Activated CD4-positive, alpha-beta T cell treated with anti-CD3 and anti-CD28 coated beads, Interleukin-2, amount 10 ng/mL, durations not matched to agents 24 days and 14 days (primary cell): ENCODE measurements at regions not wholly inside any gene's neighbourhood (a gene's known extent, or its start where the extent isn't known, plus 50 kb on each side); places are given as distances from the start of the nearest gene placed in this dataset.

Experiments
- DNase-seq: peaks from one replicate; pipeline ENCODE4 v3.0.0; 2022
- H3K27ac Mint-ChIP-seq: one replicate; pipeline ENCODE4 v1.8.0; 2022; ENCODE audit warnings: mild to moderate bottlenecking, mixed read lengths
- H3K27me3 Mint-ChIP-seq: one replicate; pipeline ENCODE4 v1.8.0; 2022; ENCODE audit warnings: mixed read lengths
- H3K36me3 Mint-ChIP-seq: one replicate; pipeline ENCODE4 v1.8.0; 2022; ENCODE audit warnings: low read depth, mild to moderate bottlenecking, mixed read lengths
- H3K4me1 Mint-ChIP-seq: one replicate; pipeline ENCODE4 v1.8.0; 2021; ENCODE audit warnings: mixed read lengths
- H3K4me3 Mint-ChIP-seq: one replicate; pipeline ENCODE4 v1.8.0; 2022; ENCODE audit warnings: mild to moderate bottlenecking, moderate library complexity, mixed read lengths
- H3K9me3 Mint-ChIP-seq: one replicate; pipeline ENCODE4 v1.8.0; 2021; ENCODE audit warnings: mixed read lengths
- intact Hi-C: fragments of 100-400 bp; cut with micrococcal nuclease; formaldehyde crosslinking; loops from one replicate; pipeline ENCODE4 v1.15.1; 2023

- Mint-ChIP-seq H3K4me3 (no peak overlapping the region), H3K36me3 (no peaks in the 10 kb centered on the region), H3K27ac (no peak overlapping the region), H3K9me3 (peaks cover 10% of the 10 kb centered on the region), H3K27me3 (peaks cover 27% of the 10 kb centered on the region), H3K4me1 (no peaks in the 10 kb centered on the region)
- DNase-seq = no peak
- intact Hi-C loops = no loop called here
Observed at GRCh38 chr10:119996944-119997343, 104.4 kb downstream of the SEC23IP start.

- intact Hi-C loops = no loop called here
- H3K4me1 Mint-ChIP-seq = no peaks in the 10 kb centered on the region
- DNase-seq = no peak
- no peaks in the 10 kb centered on the region for H3K36me3 Mint-ChIP-seq
- peaks cover 27% of the 10 kb centered on the region for H3K27me3 Mint-ChIP-seq
- peaks cover 10% of the 10 kb centered on the region for H3K9me3 Mint-ChIP-seq
- no peak overlapping the region for H3K4me3 Mint-ChIP-seq
- no peak overlapping the region for H3K27ac Mint-ChIP-seq
Observed at GRCh38 chr10:119997429-119997828, 104.9 kb downstream of the SEC23IP start.

- DNase-seq = no peak
- Mint-ChIP-seq H3K9me3 (no peaks in the 10 kb centered on the region), H3K27me3 (peaks cover 3% of the 10 kb centered on the region), H3K4me1 (no peaks in the 10 kb centered on the region), H3K4me3 (no peak overlapping the region), H3K36me3 (no peaks in the 10 kb centered on the region), H3K27ac (no peak overlapping the region)
- intact Hi-C loops = no loop called here
Observed at GRCh38 chr10:120002785-120003184, 110.3 kb downstream of the SEC23IP start.

GRCh38 chr10:120005207-120006201 lies 113.0 kb downstream of the SEC23IP start:
- Mint-ChIP-seq H3K27me3 (no peaks in the 10 kb centered on the region), H3K4me1 (no peaks in the 10 kb centered on the region), H3K4me3 (no peak overlapping the region), H3K27ac (no peak overlapping the region), H3K36me3 (no peaks in the 10 kb centered on the region), H3K9me3 (no peaks in the 10 kb centered on the region)
- intact Hi-C loops = no loop called here
- no peak for DNase-seq

- H3K4me3 Mint-ChIP-seq = no peak overlapping the region
Observed at GRCh38 chr10:120007261-120007660, 114.7 kb downstream of the SEC23IP start.

GRCh38 chr10:120011359-120012130 lies 119.0 kb downstream of the SEC23IP start:
- no peaks in the 10 kb centered on the region for H3K36me3 Mint-ChIP-seq
- H3K27me3 Mint-ChIP-seq = peaks cover 6% of the 10 kb centered on the region
- no peak for DNase-seq
- no peaks in the 10 kb centered on the region for H3K4me1 Mint-ChIP-seq
- H3K27ac Mint-ChIP-seq = no peak overlapping the region
- H3K4me3 Mint-ChIP-seq = no peak overlapping the region
- H3K9me3 Mint-ChIP-seq = no peaks in the 10 kb centered on the region
- intact Hi-C loops = no loop called here

More at GRCh38 chr10:120007261-120007660, 114.7 kb downstream of the SEC23IP start:
- H3K4me1 Mint-ChIP-seq = no peaks in the 10 kb centered on the region
- intact Hi-C loops = no loop called here
- no peaks in the 10 kb centered on the region for H3K27me3 Mint-ChIP-seq
- DNase-seq = no peak
- no peak overlapping the region for H3K27ac Mint-ChIP-seq
- no peaks in the 10 kb centered on the region for H3K9me3 Mint-ChIP-seq
- H3K36me3 Mint-ChIP-seq = no peaks in the 10 kb centered on the region

- Mint-ChIP-seq H3K9me3 (no peaks in the 10 kb centered on the region), H3K27ac (no peak overlapping the region), H3K4me3 (no peak overlapping the region), H3K27me3 (peaks cover 10% of the 10 kb centered on the region), H3K4me1 (no peaks in the 10 kb centered on the region), H3K36me3 (no peaks in the 10 kb centered on the region)
- intact Hi-C loops = no loop called here
- DNase-seq = no peak
Observed at GRCh38 chr10:120012131-120012400, 119.5 kb downstream of the SEC23IP start.

- intact Hi-C loops = no loop called here
- H3K27me3 Mint-ChIP-seq = peaks cover 10% of the 10 kb centered on the region
- H3K4me1 Mint-ChIP-seq = no peaks in the 10 kb centered on the region
- H3K36me3 Mint-ChIP-seq = no peaks in the 10 kb centered on the region
- no peak overlapping the region for H3K27ac Mint-ChIP-seq
- no peak for DNase-seq
- H3K4me3 Mint-ChIP-seq = no peak overlapping the region
- H3K9me3 Mint-ChIP-seq = no peaks in the 10 kb centered on the region
Observed at GRCh38 chr10:120012566-120012965, 120.0 kb downstream of the SEC23IP start.

- H3K36me3 Mint-ChIP-seq = no peaks in the 10 kb centered on the region
- H3K4me3 Mint-ChIP-seq = no peak overlapping the region
- intact Hi-C loops = no loop called here
Observed at GRCh38 chr10:120014031-120014430, 121.5 kb downstream of the SEC23IP start.

GRCh38 chr10:120015064-120015463 lies 122.5 kb downstream of the SEC23IP start:
- DNase-seq = no peak
- Mint-ChIP-seq H3K36me3 (no peaks in the 10 kb centered on the region), H3K9me3 (no peaks in the 10 kb centered on the region), H3K27me3 (peaks cover 13% of the 10 kb centered on the region), H3K4me1 (no peaks in the 10 kb centered on the region), H3K4me3 (no peak overlapping the region), H3K27ac (no peak overlapping the region)
- intact Hi-C loops = no loop called here

More at GRCh38 chr10:120014031-120014430, 121.5 kb downstream of the SEC23IP start:
- H3K4me1 Mint-ChIP-seq = no peaks in the 10 kb centered on the region
- H3K27me3 Mint-ChIP-seq = peaks cover 10% of the 10 kb centered on the region
- H3K9me3 Mint-ChIP-seq = no peaks in the 10 kb centered on the region
- H3K27ac Mint-ChIP-seq = no peak overlapping the region
- DNase-seq = no peak

- intact Hi-C loops = no loop called here
- no peak overlapping the region for H3K27ac Mint-ChIP-seq
- H3K4me1 Mint-ChIP-seq = no peaks in the 10 kb centered on the region
- peaks cover 14% of the 10 kb centered on the region for H3K27me3 Mint-ChIP-seq
- H3K36me3 Mint-ChIP-seq = no peaks in the 10 kb centered on the region
- no peaks in the 10 kb centered on the region for H3K9me3 Mint-ChIP-seq
- no peak for DNase-seq
- H3K4me3 Mint-ChIP-seq = no peak overlapping the region
Observed at GRCh38 chr10:120016906-120017305, 124.4 kb downstream of the SEC23IP start.

- no peaks in the 10 kb centered on the region for H3K4me1 Mint-ChIP-seq
- DNase-seq = no peak
- H3K27me3 Mint-ChIP-seq = peaks cover 13% of the 10 kb centered on the region
- no peak overlapping the region for H3K27ac Mint-ChIP-seq
- intact Hi-C loops = no loop called here
- no peaks in the 10 kb centered on the region for H3K9me3 Mint-ChIP-seq
- H3K4me3 Mint-ChIP-seq = no peak overlapping the region
- no peaks in the 10 kb centered on the region for H3K36me3 Mint-ChIP-seq
Observed at GRCh38 chr10:120017733-120018417, 125.3 kb downstream of the SEC23IP start.

GRCh38 chr10:120018695-120019094 lies 126.2 kb downstream of the SEC23IP start:
- H3K9me3 Mint-ChIP-seq = no peaks in the 10 kb centered on the region
- no peaks in the 10 kb centered on the region for H3K36me3 Mint-ChIP-seq
- H3K27me3 Mint-ChIP-seq = peaks cover 12% of the 10 kb centered on the region
- intact Hi-C loops = no loop called here
- H3K4me1 Mint-ChIP-seq = no peaks in the 10 kb centered on the region
- H3K27ac Mint-ChIP-seq = no peak overlapping the region
- no peak for DNase-seq
- no peak overlapping the region for H3K4me3 Mint-ChIP-seq

- no peak overlapping the region for H3K4me3 Mint-ChIP-seq
- no peaks in the 10 kb centered on the region for H3K9me3 Mint-ChIP-seq
- H3K27me3 Mint-ChIP-seq = peaks cover 12% of the 10 kb centered on the region
- no peak overlapping the region for H3K27ac Mint-ChIP-seq
- H3K4me1 Mint-ChIP-seq = no peaks in the 10 kb centered on the region
- no peak for DNase-seq
- intact Hi-C loops = no loop called here
- no peaks in the 10 kb centered on the region for H3K36me3 Mint-ChIP-seq
Observed at GRCh38 chr10:120019568-120019967, 127.0 kb downstream of the SEC23IP start.
